Epidermal melanocyte (primary cell): ENCODE measurements at regions not wholly inside any gene's neighbourhood (a gene's known extent, or its start where the extent isn't known, plus 50 kb on each side); places are given as distances from the start of the nearest gene placed in this dataset.

ENCODE experiments used
- DNase-seq: peaks from one replicate; pipeline ENCODE4 v3.0.0; 2011; ENCODE audit warnings: low spot score; ENCODE audit not compliant: insufficient read length

GRCh38 chr13:91100944-91101343, 246.5 kb upstream of the MIR17HG start:
- no peak for DNase-seq

GRCh38 chr13:91101381-91101780, 246.1 kb upstream of the MIR17HG start:
- no peak for DNase-seq

GRCh38 chr13:91105270-91105669, 242.2 kb upstream of the MIR17HG start:
- DNase-seq = no peak

- no peak for DNase-seq
These were observed 240.9 kb upstream of the MIR17HG start for GRCh38 chr13:91106565-91106964.

GRCh38 chr13:91108315-91108714, 239.2 kb upstream of the MIR17HG start:
- no peak for DNase-seq

GRCh38 chr13:91111476-91112200, 235.8 kb upstream of the MIR17HG start:
- no peak for DNase-seq

GRCh38 chr13:91112201-91112923, 235.1 kb upstream of the MIR17HG start:
- DNase-seq = no peak

GRCh38 chr13:91112924-91113277, 234.6 kb upstream of the MIR17HG start:
- no peak for DNase-seq

GRCh38 chr13:91115776-91116175, 231.7 kb upstream of the MIR17HG start:
- DNase-seq = no peak

GRCh38 chr13:91117351-91117750, 230.1 kb upstream of the MIR17HG start:
- DNase-seq = no peak

- DNase-seq = no peak
These were observed 227.8 kb upstream of the MIR17HG start for GRCh38 chr13:91119643-91120042.

- DNase-seq = no peak
These were observed 224.7 kb upstream of the MIR17HG start for GRCh38 chr13:91122766-91123165.

GRCh38 chr13:91123456-91124127, 223.9 kb upstream of the MIR17HG start:
- no peak for DNase-seq

GRCh38 chr13:91126806-91127205, 220.7 kb upstream of the MIR17HG start:
- no peak for DNase-seq

- DNase-seq = no peak
These were observed 219.5 kb upstream of the MIR17HG start for GRCh38 chr13:91127995-91128394.

GRCh38 chr13:91132381-91132780, 215.1 kb upstream of the MIR17HG start:
- DNase-seq = no peak

GRCh38 chr13:91132786-91133185, 214.7 kb upstream of the MIR17HG start:
- DNase-seq = no peak

- peak; percentile 49 for DNase-seq
These were observed 213.3 kb upstream of the MIR17HG start for GRCh38 chr13:91133941-91134802.

- no peak for DNase-seq
These were observed 212.7 kb upstream of the MIR17HG start for GRCh38 chr13:91134803-91135184.

GRCh38 chr13:91135376-91135775, 212.1 kb upstream of the MIR17HG start:
- DNase-seq = no peak

- no peak for DNase-seq
These were observed 211.5 kb upstream of the MIR17HG start for GRCh38 chr13:91135968-91136367.

GRCh38 chr13:91136806-91137205, 210.7 kb upstream of the MIR17HG start:
- DNase-seq = no peak
